Esophagus mucosa (tissue), 1 donor: ENCODE measurements at regions not wholly inside any gene's neighbourhood (a gene's known extent, or its start where the extent isn't known, plus 50 kb on each side); places are given as distances from the start of the nearest gene placed in this dataset.
"Not testable (repeated sequence)": the region's sequence is repeated elsewhere in the genome, so short reads cannot be mapped to it uniquely, and the experiment has no call there.

Source experiments
- ATAC-seq: fragments of 200-7000 bp; cut with Tn5 transposase; one replicate; pipeline ENCODE4 v1.9.1; 2020
- donor health status: DM: yes; HTN: yes; CAD: no.

- ATAC-seq, result no peak
Measured at GRCh38 chr13:111413407-111414187, 93.2 kb downstream of the TEX29 start.

- no peak for ATAC-seq
Measured at GRCh38 chr13:111414341-111414740, 93.9 kb downstream of the TEX29 start.

GRCh38 chr13:111415246-111415645, 94.8 kb downstream of the TEX29 start:
- ATAC-seq, result no peak

GRCh38 chr13:111415765-111416164, 95.3 kb downstream of the TEX29 start:
- ATAC-seq, result no peak

- ATAC-seq, result no peak
Measured at GRCh38 chr13:111418101-111418500, 97.7 kb downstream of the TEX29 start.

- no peak for ATAC-seq
Measured at GRCh38 chr13:111420113-111420876, 99.9 kb downstream of the TEX29 start.

GRCh38 chr13:111421216-111421615, 100.8 kb downstream of the TEX29 start:
- ATAC-seq, result no peak

GRCh38 chr13:111422348-111422747, 101.9 kb downstream of the TEX29 start:
- ATAC-seq, result no peak

- ATAC-seq, result peak; percentile 66
Measured at GRCh38 chr13:111423168-111423785, 102.8 kb downstream of the TEX29 start.

GRCh38 chr13:111424134-111424533, 103.7 kb downstream of the TEX29 start:
- ATAC-seq, result no peak

- no peak for ATAC-seq
Measured at GRCh38 chr13:111425326-111425725, 104.9 kb downstream of the TEX29 start.

- ATAC-seq, result peak; percentile 50
Measured at GRCh38 chr13:111429064-111429558, 108.7 kb downstream of the TEX29 start.

- ATAC-seq, result no peak
Measured at GRCh38 chr13:111431206-111431605, 110.8 kb downstream of the TEX29 start.

GRCh38 chr13:111434578-111435159, 114.2 kb downstream of the TEX29 start:
- no peak for ATAC-seq

GRCh38 chr13:111436446-111436845, 116.0 kb downstream of the TEX29 start:
- no peak for ATAC-seq

- no peak for ATAC-seq
Measured at GRCh38 chr13:111437417-111437816, 117.0 kb downstream of the TEX29 start.

GRCh38 chr13:111437856-111438547, 117.6 kb downstream of the TEX29 start:
- no peak for ATAC-seq

- not testable (repeated sequence) for ATAC-seq
Measured at GRCh38 chr13:111440492-111440891, 120.0 kb downstream of the TEX29 start.

- no peak for ATAC-seq
Measured at GRCh38 chr13:111443981-111444380, 123.5 kb downstream of the TEX29 start.

- ATAC-seq, result no peak
Measured at GRCh38 chr13:111448504-111448903, 128.1 kb downstream of the TEX29 start.

- ATAC-seq, result no peak
Measured at GRCh38 chr13:111449041-111449440, 128.6 kb downstream of the TEX29 start.

- no peak for ATAC-seq
Measured at GRCh38 chr13:111451402-111451801, 131.0 kb downstream of the TEX29 start.
